H1 (cell line): ENCODE measurements at regions not wholly inside any gene's neighbourhood (a gene's known extent, or its start where the extent isn't known, plus 50 kb on each side); places are given as distances from the start of the nearest gene placed in this dataset.

ENCODE experiments used
- CTCF ChIA-PET: fragments of 300-600 bp; sonication (Branson Sonifier 250); formaldehyde crosslinking; loops from one replicate; lab custom pipeline; 2021; ENCODE audit not compliant: partially characterized antibody; lab: Charles Lee
- POLR2A ChIA-PET: fragments of 300-600 bp; sonication (Branson Sonifier 250); formaldehyde crosslinking; loops from one replicate; lab custom pipeline; 2021; ENCODE audit warnings: inconsistent platforms; ENCODE audit not compliant: partially characterized antibody; lab: Charles Lee
- DNase-seq, 2 experiments: peaks; one replicate each; pipeline versions ENCODE4 v3.0.0 to v3.0.0-alpha.2; 2010 to 2022; ENCODE audit warnings: low spot score in 2 of 2, low read depth in 1 of 2, mixed read lengths in 1 of 2
- FAIRE-seq: peaks from 2 replicates; lab custom pipeline; 2011; peaks lifted over from hg19 to GRCh38; lab: Jason Lieb, UNC
- H2AFZ ChIP-seq: 2 replicates; pipeline ENCODE4 v1.8.1; 2012; ENCODE audit warnings: low read length, inconsistent platforms
- H2AK5ac ChIP-seq: 2 replicates; pipeline ENCODE4 v1.6.1; 2013; ENCODE audit warnings: low read depth, low read length
- H2BK120ac ChIP-seq: replicated peaks from 2 replicates; pipeline ENCODE3; 2013; ENCODE audit warnings: low read depth, low read length, inconsistent platforms
- H2BK12ac ChIP-seq: 2 replicates; pipeline ENCODE4 v1.6.1; 2013; ENCODE audit warnings: low read depth, low read length
- H2BK15ac ChIP-seq: 2 replicates; pipeline ENCODE4 v1.6.1; 2013; ENCODE audit warnings: low read length
- H2BK20ac ChIP-seq: 2 replicates; pipeline ENCODE4 v1.6.1; 2013; ENCODE audit warnings: low read length
- H2BK5ac ChIP-seq: 2 replicates; pipeline ENCODE4 v1.6.1; 2013; ENCODE audit warnings: low read depth, low read length
- H3K14ac ChIP-seq: 2 replicates; pipeline ENCODE4 v1.6.1; 2013; ENCODE audit warnings: inconsistent platforms; ENCODE audit not compliant: insufficient read length
- H3K18ac ChIP-seq: 2 replicates; pipeline ENCODE4 v1.6.1; 2013; ENCODE audit warnings: low read length; ENCODE audit errors: extremely low read depth
- H3K23ac ChIP-seq: 2 replicates; pipeline ENCODE4 v1.6.1; 2013; ENCODE audit warnings: inconsistent platforms; ENCODE audit not compliant: insufficient read length
- H3K23me2 ChIP-seq: 2 replicates; pipeline ENCODE4 v1.6.1; 2013; ENCODE audit warnings: low read depth, low read length
- H3K27ac ChIP-seq: 2 replicates; pipeline ENCODE4 v1.6.1; 2011; ENCODE audit warnings: low read depth, low read length, inconsistent platforms
- H3K27me3 ChIP-seq, 4 experiments: replicated peaks in 1 of 4; 1 replicate in 1 of 4; 2 replicates in 3 of 4; pipeline versions ENCODE4 v1.6.1 to v1.8.1; 2011 to 2013; ENCODE audit warnings: low read length in 3 of 4, mild to moderate bottlenecking in 3 of 4, inconsistent platforms in 2 of 4, mixed read lengths in 2 of 4, moderate library complexity in 1 of 4; ENCODE audit not compliant: control insufficient read depth in 3 of 4, insufficient read depth in 3 of 4; ENCODE audit errors: extremely low read depth in 1 of 4
- H3K36me3 ChIP-seq, 4 experiments: 2 replicates each; pipeline versions ENCODE4 v1.6.1 to v1.8.1; 2011 to 2013; ENCODE audit warnings: mild to moderate bottlenecking in 4 of 4, low read length in 3 of 4, moderate library complexity in 2 of 4, control low read depth in 1 of 4, inconsistent platforms in 1 of 4; ENCODE audit not compliant: insufficient read depth in 4 of 4, control insufficient read depth in 2 of 4
- H3K4ac ChIP-seq: replicated peaks from 2 replicates; pipeline ENCODE3; 2013; ENCODE audit warnings: low read length, low read depth, mixed read lengths, inconsistent platforms; ENCODE audit not compliant: insufficient read length
- H3K4me1 ChIP-seq, 4 experiments: replicated peaks in 1 of 4; 1 replicate in 1 of 4; 2 replicates in 3 of 4; pipeline versions ENCODE4 v1.6.1 to v1.8.1; 2011 to 2013; ENCODE audit warnings: low read length in 3 of 4, inconsistent platforms in 2 of 4, mixed read lengths in 1 of 4; ENCODE audit not compliant: insufficient read depth in 4 of 4, control insufficient read depth in 3 of 4
- H3K4me2 ChIP-seq, 2 experiments: 2 replicates each; pipeline versions ENCODE4 v1.6.1 to v1.8.1; 2011 to 2013; ENCODE audit warnings: low read depth in 2 of 2, low read length in 2 of 2, control low read depth in 1 of 2, inconsistent platforms in 1 of 2, mild to moderate bottlenecking in 1 of 2; ENCODE audit not compliant: insufficient read depth in 1 of 2
- H3K4me3 ChIP-seq, 4 experiments: fragments of 200-600, 300-600 bp in 1 of 4; sonication (generic), shearing (Covaris generic), sonication (Bioruptor Twin) in 1 of 4; 2 replicates each; pipeline versions ENCODE4 v1.5.1 to v1.8.1; 2011 to 2016; ENCODE audit warnings: low read length in 4 of 4, low read depth in 3 of 4, control low read depth in 2 of 4, inconsistent platforms in 2 of 4, mild to moderate bottlenecking in 2 of 4, mixed read lengths in 1 of 4, moderate library complexity in 1 of 4; ENCODE audit not compliant: insufficient read depth in 2 of 4; ENCODE audit errors: extremely low read depth in 1 of 4
- H3K56ac ChIP-seq: replicated peaks from 2 replicates; pipeline ENCODE3; 2013; ENCODE audit warnings: low read depth, mild to moderate bottlenecking, mixed read lengths, low read length, inconsistent platforms; ENCODE audit not compliant: insufficient read length
- H3K79me1 ChIP-seq: 2 replicates; pipeline ENCODE4 v1.6.1; 2013; ENCODE audit warnings: low read depth, low read length, control low read depth
- H3K79me2 ChIP-seq, 2 experiments: 2 replicates each; pipeline versions ENCODE4 v1.6.1 to v1.8.1; 2012 to 2013; ENCODE audit warnings: low read length in 2 of 2, mild to moderate bottlenecking in 2 of 2, inconsistent platforms in 1 of 2; ENCODE audit not compliant: insufficient read depth in 2 of 2, control insufficient read depth in 1 of 2
- H3K9ac ChIP-seq, 4 experiments: replicated peaks in 1 of 4; 1 replicate in 1 of 4; 2 replicates in 3 of 4; pipeline versions ENCODE4 v1.6.1 to v1.8.1; 2011 to 2013; ENCODE audit warnings: low read depth in 3 of 4, low read length in 3 of 4, control low read depth in 2 of 4, mild to moderate bottlenecking in 2 of 4, moderate library complexity in 2 of 4, inconsistent platforms in 1 of 4; ENCODE audit errors: extremely low read depth in 1 of 4
- H3K9me3 ChIP-seq, 2 experiments: 2 replicates each; pipeline versions ENCODE4 v1.6.1 to v1.8.1; 2012 to 2013; ENCODE audit warnings: mild to moderate bottlenecking in 2 of 2, moderate library complexity in 2 of 2, control low read depth in 1 of 2, inconsistent platforms in 1 of 2, low read depth in 1 of 2, low read length in 1 of 2, mixed read lengths in 1 of 2; ENCODE audit not compliant: insufficient read depth in 2 of 2
- H4K20me1 ChIP-seq, 2 experiments: replicated peaks in 1 of 2; 2 replicates each; pipeline versions ENCODE3 to v1.8.1; 2011 to 2013; ENCODE audit warnings: inconsistent platforms in 2 of 2, low read length in 2 of 2, mild to moderate bottlenecking in 1 of 2; ENCODE audit not compliant: insufficient read depth in 2 of 2, control insufficient read depth in 1 of 2
- H4K5ac ChIP-seq: 2 replicates; pipeline ENCODE4 v1.6.1; 2013; ENCODE audit warnings: low read length, low read depth, mixed read lengths, inconsistent platforms; ENCODE audit not compliant: insufficient read length
- H4K8ac ChIP-seq: 2 replicates; pipeline ENCODE4 v1.8.0; 2013; ENCODE audit warnings: mild to moderate bottlenecking, moderate library complexity, low read length, inconsistent platforms; ENCODE audit not compliant: insufficient read depth; ENCODE audit errors: extremely low read depth
- H4K91ac ChIP-seq: replicated peaks from 2 replicates; pipeline ENCODE3; 2013; ENCODE audit warnings: low read length, mixed read lengths, inconsistent platforms; ENCODE audit not compliant: insufficient read length
- ATF2 ChIP-seq: IDR thresholded peaks from 2 replicates; pipeline ENCODE4 v1.6.1; 2012; ENCODE audit warnings: low read length, inconsistent platforms
- CBX5 ChIP-seq: fragments of 300-800, 300-1000 bp; sonication (generic); IDR thresholded peaks from 2 replicates; pipeline ENCODE4 v1.7.1; 2016; ENCODE audit warnings: antibody characterized with exemption, low read length, low read depth
- CHD1 ChIP-seq: IDR thresholded peaks from 2 replicates; pipeline ENCODE4 v1.6.1; 2012; ENCODE audit warnings: low read depth, low read length, improper control_type of control experiment
- CTBP2 ChIP-seq: IDR thresholded peaks from 2 replicates; pipeline ENCODE4 v1.7.0; 2011; ENCODE audit warnings: borderline replicate concordance, mild to moderate bottlenecking, moderate library complexity, mixed read lengths, low read length; ENCODE audit not compliant: insufficient read depth, insufficient read length
- GTF2F1 ChIP-seq: IDR thresholded peaks from 2 replicates; pipeline ENCODE4 v1.6.1; 2012; ENCODE audit warnings: low read depth, low read length, improper control_type of control experiment, borderline replicate concordance
- JUND ChIP-seq: IDR thresholded peaks from 2 replicates; pipeline ENCODE4 v1.6.1; 2011; ENCODE audit warnings: mild to moderate bottlenecking, improper control_type of control experiment, low read length
- POLR2A ChIP-seq, 2 experiments: IDR thresholded peaks; 1 replicate in 1 of 2; 2 replicates in 1 of 2; pipeline ENCODE4 v1.6.1; 2011; ENCODE audit warnings: low read depth in 2 of 2, low read length in 2 of 2, mild to moderate bottlenecking in 2 of 2; ENCODE audit errors: control extremely low read depth in 1 of 2
- POU5F1 ChIP-seq: IDR thresholded peaks from 2 replicates; pipeline ENCODE4 v1.6.1; 2011; ENCODE audit warnings: low read depth, mild to moderate bottlenecking, low read length, moderate library complexity
- RAD21 ChIP-seq, 2 experiments: IDR thresholded peaks in 1 of 2; conservative IDR thresholded peaks in 1 of 2; 2 replicates each; pipeline ENCODE4 v1.6.1; 2011; ENCODE audit warnings: low read depth in 2 of 2, low read length in 2 of 2, improper control_type of control experiment in 1 of 2, inconsistent platforms in 1 of 2, mild to moderate bottlenecking in 1 of 2, moderate library complexity in 1 of 2
- SP1 ChIP-seq: IDR thresholded peaks from 2 replicates; pipeline ENCODE4 v1.6.1; 2011; ENCODE audit warnings: low read depth, low read length
- SUZ12 ChIP-seq: fragments of 200-600 bp; sonication (generic); IDR thresholded peaks from 2 replicates; pipeline ENCODE4 v1.6.1; 2012; ENCODE audit warnings: mild to moderate bottlenecking, inconsistent platforms, low read length, moderate library complexity, mixed read lengths
- TAF7 ChIP-seq: optimal IDR thresholded peaks from 2 replicates; pipeline ENCODE3; 2011; ENCODE audit warnings: low read depth, mild to moderate bottlenecking, inconsistent platforms, low read length, moderate library complexity, borderline replicate concordance
- TBP ChIP-seq: IDR thresholded peaks from 2 replicates; pipeline ENCODE4 v1.6.1; 2011; ENCODE audit warnings: low read depth, low read length, improper control_type of control experiment
- ZNF274 ChIP-seq: IDR thresholded peaks from 2 replicates; pipeline ENCODE4 v1.7.0; 2012; ENCODE audit warnings: low read length, borderline replicate concordance; ENCODE audit errors: extremely low read depth
- WGBS, 2 experiments: shearing (Covaris generic) in 1 of 2; methylation state at CpG; one replicate each; pipeline versions ENCODE4 v1.1.6 to v1.1.7; 2013 to 2015; ENCODE audit warnings: low lambda C conversion rate in 2 of 2, mixed read lengths in 2 of 2, inconsistent platforms in 1 of 2, low coverage in 1 of 2, missing lambda C conversion rate in 1 of 2; ENCODE audit not compliant: insufficient replicate concordance in 2 of 2, insufficient coverage in 1 of 2, insufficient read length in 1 of 2; ENCODE audit errors: extremely low coverage in 1 of 2, missing lambda C conversion rate in 1 of 2; 5-methylcytosine and 5-hydroxymethylcytosine counted together

GRCh38 chr3:145893331-145893730 lies 267.7 kb downstream of the PLOD2 start:
- H3K4me1 ChIP-seq = no peaks in the 10 kb centered on the region; a peak in 1 of 7 replicates
- no peak overlapping the region for H4K5ac ChIP-seq
- H3K4me2 ChIP-seq = no peak overlapping the region
- no peak overlapping the region for H2BK5ac ChIP-seq
- no peak overlapping the region for H4K8ac ChIP-seq
- H3K4ac ChIP-seq = no peak overlapping the region
- no peak overlapping the region for H4K91ac ChIP-seq
- H3K4me3 ChIP-seq = no peak overlapping the region
- H3K23me2 ChIP-seq = no peaks in the 10 kb centered on the region
- no peak overlapping the region for H2AFZ ChIP-seq
- no peaks in the 10 kb centered on the region for H3K27me3 ChIP-seq
- H2BK120ac ChIP-seq = no peak overlapping the region
- H3K9me3 ChIP-seq = no peaks in the 10 kb centered on the region
- 98% methylated on average over 2 of the region's 2 CpGs; no CpG with 5 or more reads in 1 of the 2 experiments for WGBS, 2 experiments
- POLR2A ChIA-PET = no interaction called here
- FAIRE-seq = no peak
- no peak overlapping the region for H3K27ac ChIP-seq
- H3K56ac ChIP-seq = no peak overlapping the region
- H3K36me3 ChIP-seq = no peaks in the 10 kb centered on the region
- no peak overlapping the region for H2BK12ac ChIP-seq
- H2AK5ac ChIP-seq = no peak overlapping the region
- H2BK20ac ChIP-seq = no peak overlapping the region
- H3K79me2 ChIP-seq = no peaks in the 10 kb centered on the region
- no peaks in the 10 kb centered on the region for H3K79me1 ChIP-seq
- no peak overlapping the region for H3K23ac ChIP-seq
- H2BK15ac ChIP-seq = no peak overlapping the region
- no peak overlapping the region for H3K9ac ChIP-seq
- no peaks in the 10 kb centered on the region for H4K20me1 ChIP-seq
- CTCF ChIA-PET = no interaction called here
- H3K14ac ChIP-seq = no peak overlapping the region
- H3K18ac ChIP-seq = no peak overlapping the region
- no peak for DNase-seq
- TF ChIP-seq CTBP2 (no peak), ZNF274 (no peak), SUZ12 (no peak), TAF7 (no peak), GTF2F1 (no peak), TBP (no peak), CBX5 (no peak), SP1 (no peak), JUND (no peak), POU5F1 (no peak), ATF2 (no peak), POLR2A (IDR thresholded peaks at IDR 0.05; ENCODE audit: control extremely low read depth in 1 of 2, low read depth in 2 of 2, low read length in 2 of 2) (no peak), CHD1 (no peak), RAD21 (IDR thresholded peaks at IDR 0.05 in 1 of 2, conservative IDR thresholded peaks at IDR 0.05 in 1 of 2; ENCODE audit: low read depth in 2 of 2, low read length in 2 of 2) (no peak)
